Endodermal cell (in vitro differentiated cells): ENCODE measurements at regions not wholly inside any gene's neighbourhood (a gene's known extent, or its start where the extent isn't known, plus 50 kb on each side); places are given as distances from the start of the nearest gene placed in this dataset.
A peak's percentile ranks its signal among the peaks of the same experiment; 100 is the strongest.

ENCODE experiments used
- DNase-seq: peaks from one replicate; pipeline ENCODE4 v3.0.0-alpha.2; 2017
- H3K27ac ChIP-seq: 2 replicates; pipeline ENCODE4 v1.5.1; 2013; ENCODE audit warnings: mild to moderate bottlenecking, low read depth, low read length, moderate library complexity
- H3K27me3 ChIP-seq: 2 replicates; pipeline ENCODE4 v1.6.1; 2013; ENCODE audit warnings: mild to moderate bottlenecking, low read length, moderate library complexity; ENCODE audit not compliant: insufficient read depth, control insufficient read depth, poor library complexity, severe bottlenecking
- H3K36me3 ChIP-seq: 2 replicates; pipeline ENCODE4 v1.7.0; 2013; ENCODE audit warnings: mild to moderate bottlenecking, low read length, moderate library complexity; ENCODE audit not compliant: control insufficient read depth, insufficient read depth
- H3K4me1 ChIP-seq: one replicate; pipeline ENCODE4 v1.7.0; 2013; ENCODE audit warnings: low read length; ENCODE audit not compliant: control insufficient read depth, insufficient read depth
- H3K4me3 ChIP-seq: 2 replicates; pipeline ENCODE4 v1.5.1; 2013; ENCODE audit warnings: mild to moderate bottlenecking, low read length, moderate library complexity
- H3K9ac ChIP-seq: 2 replicates; pipeline ENCODE4 v1.6.1; 2013; ENCODE audit warnings: mild to moderate bottlenecking, low read length, moderate library complexity; ENCODE audit not compliant: poor library complexity, severe bottlenecking; ENCODE audit errors: extremely low read depth
- H3K9me3 ChIP-seq: 2 replicates; pipeline ENCODE4 v1.6.1; 2013; ENCODE audit warnings: mild to moderate bottlenecking, low read length, moderate library complexity; ENCODE audit not compliant: control insufficient read depth
- H3K27ac Mint-ChIP-seq: 2 replicates; pipeline ENCODE4 v1.8.0; 2020; ENCODE audit warnings: mixed read lengths
- H3K27me3 Mint-ChIP-seq: 2 replicates; pipeline ENCODE4 v1.8.0; 2021; ENCODE audit warnings: mild to moderate bottlenecking, mixed read lengths; ENCODE audit not compliant: insufficient read depth
- H3K36me3 Mint-ChIP-seq: 2 replicates; pipeline ENCODE4 v1.8.0; 2020; ENCODE audit warnings: low read depth, mixed read lengths
- H3K4me1 Mint-ChIP-seq: 2 replicates; pipeline ENCODE4 v1.8.0; 2020; ENCODE audit warnings: mixed read lengths
- H3K4me3 Mint-ChIP-seq: 2 replicates; pipeline ENCODE4 v1.8.0; 2020; ENCODE audit warnings: mild to moderate bottlenecking, moderate library complexity, mixed read lengths
- H3K9me3 Mint-ChIP-seq: 2 replicates; pipeline ENCODE4 v1.8.0; 2020; ENCODE audit warnings: mild to moderate bottlenecking, mixed read lengths
- WGBS, 2 experiments: methylation state at CpG; one replicate each; pipeline versions ENCODE4 v1.1.5 to v1.1.7; 2013; ENCODE audit warnings: missing lambda C conversion rate in 2 of 2, mixed read lengths in 1 of 2; ENCODE audit not compliant: insufficient coverage in 1 of 2, insufficient read length in 1 of 2; 5-methylcytosine and 5-hydroxymethylcytosine counted together
- TF ChIP-seq, protein P1 (sequence below): fragments of 200-600 bp; sonication (generic); conservative IDR thresholded peaks from 2 replicates; pipeline ENCODE4 v1.5.0; 2021; ENCODE audit warnings: antibody characterized with exemption, mild to moderate bottlenecking

GRCh38 chr22:47806894-47807293 lies 1044.4 kb downstream of the TBC1D22A start:
- WGBS, 2 experiments, result 90% methylated on average over 6 of the region's 8 CpGs; no CpG with 5 or more reads in 1 of the 2 experiments
- peaks cover 30% of the 10 kb centered on the region for H3K9me3 Mint-ChIP-seq

GRCh38 chr22:47805394-47805935 lies 1043.0 kb downstream of the TBC1D22A start:
- no peaks in the 10 kb centered on the region for H3K4me1 Mint-ChIP-seq

More at GRCh38 chr22:47806894-47807293, 1044.4 kb downstream of the TBC1D22A start:
- TF ChIP-seq, protein P1, sequence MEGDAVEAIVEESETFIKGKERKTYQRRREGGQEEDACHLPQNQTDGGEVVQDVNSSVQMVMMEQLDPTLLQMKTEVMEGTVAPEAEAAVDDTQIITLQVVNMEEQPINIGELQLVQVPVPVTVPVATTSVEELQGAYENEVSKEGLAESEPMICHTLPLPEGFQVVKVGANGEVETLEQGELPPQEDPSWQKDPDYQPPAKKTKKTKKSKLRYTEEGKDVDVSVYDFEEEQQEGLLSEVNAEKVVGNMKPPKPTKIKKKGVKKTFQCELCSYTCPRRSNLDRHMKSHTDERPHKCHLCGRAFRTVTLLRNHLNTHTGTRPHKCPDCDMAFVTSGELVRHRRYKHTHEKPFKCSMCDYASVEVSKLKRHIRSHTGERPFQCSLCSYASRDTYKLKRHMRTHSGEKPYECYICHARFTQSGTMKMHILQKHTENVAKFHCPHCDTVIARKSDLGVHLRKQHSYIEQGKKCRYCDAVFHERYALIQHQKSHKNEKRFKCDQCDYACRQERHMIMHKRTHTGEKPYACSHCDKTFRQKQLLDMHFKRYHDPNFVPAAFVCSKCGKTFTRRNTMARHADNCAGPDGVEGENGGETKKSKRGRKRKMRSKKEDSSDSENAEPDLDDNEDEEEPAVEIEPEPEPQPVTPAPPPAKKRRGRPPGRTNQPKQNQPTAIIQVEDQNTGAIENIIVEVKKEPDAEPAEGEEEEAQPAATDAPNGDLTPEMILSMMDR, result no peak
- Histone ChIP-seq H3K9me3 (no peaks in the 10 kb centered on the region), H3K4me1 (no peaks in the 10 kb centered on the region), H3K4me3 (no peak overlapping the region), H3K36me3 (no peaks in the 10 kb centered on the region), H3K27me3 (no peaks in the 10 kb centered on the region), H3K9ac (no peak overlapping the region), H3K27ac (no peak overlapping the region)
- DNase-seq, result peak; percentile 14
- Mint-ChIP-seq H3K27me3 (peaks cover 3% of the 10 kb centered on the region), H3K36me3 (peaks cover 3% of the 10 kb centered on the region), H3K27ac (no peak overlapping the region), H3K4me3 (no peak overlapping the region), H3K4me1 (no peaks in the 10 kb centered on the region)

GRCh38 chr22:47804281-47804680 lies 1041.8 kb downstream of the TBC1D22A start:
- Mint-ChIP-seq H3K27ac (no peak overlapping the region), H3K27me3 (peaks cover 3% of the 10 kb centered on the region), H3K9me3 (peaks cover 23% of the 10 kb centered on the region), H3K4me1 (no peaks in the 10 kb centered on the region), H3K36me3 (peaks cover 7% of the 10 kb centered on the region), H3K4me3 (no peak overlapping the region)
- no peak overlapping the region for H3K9ac ChIP-seq
- H3K27me3 ChIP-seq, result no peaks in the 10 kb centered on the region
- peak; percentile 9 for DNase-seq
- H3K27ac ChIP-seq, result no peak overlapping the region
- WGBS, 2 experiments, result 88 to 89% methylated on average over 5 to 6 of the region's 6 CpGs
- H3K4me1 ChIP-seq, result no peaks in the 10 kb centered on the region
- no peak overlapping the region for H3K4me3 ChIP-seq
- H3K36me3 ChIP-seq, result no peaks in the 10 kb centered on the region
- TF ChIP-seq, protein P1, result no peak
- H3K9me3 ChIP-seq, result peaks cover 4% of the 10 kb centered on the region

More at GRCh38 chr22:47805394-47805935, 1043.0 kb downstream of the TBC1D22A start:
- Mint-ChIP-seq H3K27me3 (peaks cover 3% of the 10 kb centered on the region), H3K9me3 (peaks cover 27% of the 10 kb centered on the region), H3K36me3 (peaks cover 3% of the 10 kb centered on the region), H3K4me3 (no peak overlapping the region), H3K27ac (no peak overlapping the region)
- Histone ChIP-seq H3K27ac (no peak overlapping the region), H3K9me3 (no peaks in the 10 kb centered on the region), H3K4me1 (no peaks in the 10 kb centered on the region), H3K27me3 (no peaks in the 10 kb centered on the region), H3K9ac (no peak overlapping the region), H3K36me3 (no peaks in the 10 kb centered on the region), H3K4me3 (no peak overlapping the region)
- WGBS, 2 experiments, result 84 to 88% methylated on average over 3 to 6 of the region's 6 CpGs
- peak; percentile 13 for DNase-seq
- TF ChIP-seq, protein P1, result no peak
